AG09309 (cell line): ENCODE measurements at regions not wholly inside any gene's neighbourhood (a gene's known extent, or its start where the extent isn't known, plus 50 kb on each side); places are given as distances from the start of the nearest gene placed in this dataset.

Experiments
- DNase-seq: peaks from one replicate; pipeline ENCODE4 v3.0.0-alpha.2; 2010; ENCODE audit warnings: low read depth
- H3K4me3 ChIP-seq: 2 replicates; pipeline ENCODE4 v1.5.1; 2011; ENCODE audit warnings: mild to moderate bottlenecking, low read depth, low read length, moderate library complexity; ENCODE audit not compliant: control insufficient read depth
- CTCF ChIP-seq: IDR thresholded peaks from 2 replicates; pipeline ENCODE4 v1.5.1; 2011; ENCODE audit warnings: mild to moderate bottlenecking, low read depth, low read length, inconsistent platforms; ENCODE audit not compliant: insufficient read depth, control insufficient read depth; ENCODE audit errors: missing control alignments

GRCh38 chr14:65153101-65153500 is 50.8 kb upstream of the MAX start:
- no peak for TF ChIP-seq CTCF
- no peak overlapping the region for H3K4me3 ChIP-seq
- no peak for DNase-seq

- H3K4me3 ChIP-seq = peak overlapping the region; percentile 2
- no peak for TF ChIP-seq CTCF
- peak; percentile 80 for DNase-seq
Measured at GRCh38 chr14:65156568-65157366, 54.5 kb upstream of the MAX start.

DNA sequence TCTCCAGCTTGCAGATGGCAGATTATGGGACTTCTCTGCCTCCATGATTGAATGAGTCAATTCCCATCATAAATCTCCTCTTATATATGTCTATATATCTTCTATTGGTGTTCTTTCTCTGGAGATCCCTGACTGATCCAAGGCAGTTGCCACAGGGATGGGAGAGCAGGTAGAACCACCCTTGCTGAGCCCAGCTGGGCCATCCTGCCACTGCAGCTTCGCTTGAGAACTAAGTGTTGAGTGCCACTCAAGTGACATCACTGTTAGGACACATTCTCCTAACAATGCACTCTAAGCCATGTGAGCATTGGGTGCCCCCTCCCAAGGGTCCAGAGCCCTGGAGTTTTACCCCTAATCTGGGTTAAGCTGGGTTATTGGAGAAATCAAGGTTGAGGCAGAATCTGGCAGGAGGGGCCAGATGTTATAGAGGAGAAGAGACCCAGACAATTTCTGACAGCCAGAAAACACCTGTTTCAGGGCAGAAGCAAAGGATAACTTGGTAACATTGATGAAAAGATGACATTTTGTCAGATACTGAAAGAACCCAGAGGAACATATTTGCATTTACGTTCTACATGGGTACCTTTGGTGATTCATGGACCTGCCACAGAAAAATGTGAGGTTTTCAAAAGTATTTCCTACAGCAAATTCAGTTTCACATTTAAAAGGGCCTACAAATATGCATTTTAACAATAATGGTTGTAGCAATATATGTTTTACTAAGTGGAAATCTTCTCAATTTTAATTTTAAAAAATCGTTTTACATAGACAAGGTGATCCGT is 57.2 kb upstream of the MAX start:
- TF ChIP-seq CTCF = no peak
- DNase-seq = no peak
- H3K4me3 ChIP-seq = no peak overlapping the region

DNA sequence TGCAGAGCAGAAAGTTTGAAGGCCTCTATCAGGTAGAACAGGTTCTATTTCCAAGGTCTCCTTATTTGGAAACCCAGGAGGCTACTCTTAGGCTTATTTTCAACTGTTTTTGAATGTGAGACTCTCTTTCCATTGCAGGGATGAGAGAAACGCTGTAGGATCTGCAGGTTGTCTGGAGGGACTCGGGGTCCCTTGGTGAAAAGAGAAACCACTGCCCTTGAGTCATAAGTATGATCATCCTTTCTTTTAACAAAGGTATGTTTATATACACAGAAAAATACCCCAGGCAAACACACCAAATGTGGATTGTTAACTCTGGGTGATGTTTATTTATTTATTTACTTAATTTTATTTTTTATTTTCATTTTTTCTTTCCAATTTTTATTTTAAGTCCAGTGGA is 57.8 kb upstream of the MAX start:
- no peak for TF ChIP-seq CTCF
- no peak for DNase-seq
- H3K4me3 ChIP-seq = no peak overlapping the region

GRCh38 chr14:65162031-65162430 is 59.7 kb upstream of the MAX start:
- no peak for TF ChIP-seq CTCF
- H3K4me3 ChIP-seq = no peak overlapping the region
- no peak for DNase-seq

DNA sequence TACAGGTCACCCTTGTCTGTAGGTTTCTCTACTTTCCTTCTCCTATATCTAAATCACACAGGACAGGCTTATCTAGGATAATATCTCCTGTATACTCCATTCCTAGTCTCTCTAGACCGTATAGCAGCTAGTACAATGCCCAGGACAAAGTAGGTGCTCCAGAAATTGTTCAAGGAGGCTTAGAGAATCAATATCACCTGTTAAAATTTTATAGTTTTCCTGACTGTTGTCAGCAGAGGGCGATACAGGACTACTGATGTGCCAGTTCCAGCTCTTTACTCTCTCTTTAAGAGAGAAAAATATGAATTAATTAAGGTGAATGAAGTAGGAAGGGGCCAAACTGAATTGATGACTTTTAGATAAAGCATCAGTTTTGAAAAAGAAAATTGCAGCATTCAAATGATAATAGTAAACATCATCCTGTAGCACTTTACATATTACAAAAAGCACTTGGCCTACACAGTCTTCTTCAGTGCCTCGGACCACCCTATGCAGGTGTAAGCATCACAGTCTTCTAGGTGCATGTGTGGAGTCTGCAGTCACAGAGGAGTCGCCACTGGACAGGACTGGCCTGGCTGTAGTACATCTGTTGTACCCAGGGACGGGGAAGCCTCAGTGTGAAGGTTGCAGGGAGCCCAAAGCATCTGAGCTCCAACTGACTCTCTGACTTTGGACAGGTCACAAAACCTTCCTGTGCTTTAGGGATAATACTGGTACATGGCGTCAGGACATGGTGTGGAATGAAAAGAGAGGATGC is 61.9 kb upstream of the MAX start:
- DNase-seq = no peak
- TF ChIP-seq CTCF = peak; percentile 58
- no peak overlapping the region for H3K4me3 ChIP-seq
